Stimulated activated naive CD8-positive, alpha-beta T cell treated with anti-CD3 and anti-CD28 coated beads, Interleukin-15, Interleukin-2, amounts not matched to agents 100 ng/mL and 50 ng/mL, for 24 hours (primary cell): ENCODE measurements at regions not wholly inside any gene's neighbourhood (a gene's known extent, or its start where the extent isn't known, plus 50 kb on each side); places are given as distances from the start of the nearest gene placed in this dataset.

ENCODE experiments used
- H3K27ac Mint-ChIP-seq: one replicate; pipeline ENCODE4 v1.8.0; 2021; ENCODE audit warnings: mild to moderate bottlenecking, mixed read lengths
- H3K27me3 Mint-ChIP-seq: one replicate; pipeline ENCODE4 v1.8.0; 2021; ENCODE audit warnings: mixed read lengths
- H3K36me3 Mint-ChIP-seq: one replicate; pipeline ENCODE4 v1.8.0; 2021; ENCODE audit warnings: low read depth, mixed read lengths
- H3K4me1 Mint-ChIP-seq: one replicate; pipeline ENCODE4 v1.8.0; 2021; ENCODE audit warnings: low read depth, mixed read lengths
- H3K4me3 Mint-ChIP-seq: one replicate; pipeline ENCODE4 v1.8.0; 2021; ENCODE audit warnings: mild to moderate bottlenecking, mixed read lengths
- H3K9me3 Mint-ChIP-seq: one replicate; pipeline ENCODE4 v1.8.0; 2021; ENCODE audit warnings: mixed read lengths

- H3K4me3 Mint-ChIP-seq: no peak overlapping the region
- no peaks in the 10 kb centered on the region for H3K9me3 Mint-ChIP-seq
Observed at GRCh38 chr10:78508955-78509748, 475.5 kb downstream of the RPS24 start.

DNA sequence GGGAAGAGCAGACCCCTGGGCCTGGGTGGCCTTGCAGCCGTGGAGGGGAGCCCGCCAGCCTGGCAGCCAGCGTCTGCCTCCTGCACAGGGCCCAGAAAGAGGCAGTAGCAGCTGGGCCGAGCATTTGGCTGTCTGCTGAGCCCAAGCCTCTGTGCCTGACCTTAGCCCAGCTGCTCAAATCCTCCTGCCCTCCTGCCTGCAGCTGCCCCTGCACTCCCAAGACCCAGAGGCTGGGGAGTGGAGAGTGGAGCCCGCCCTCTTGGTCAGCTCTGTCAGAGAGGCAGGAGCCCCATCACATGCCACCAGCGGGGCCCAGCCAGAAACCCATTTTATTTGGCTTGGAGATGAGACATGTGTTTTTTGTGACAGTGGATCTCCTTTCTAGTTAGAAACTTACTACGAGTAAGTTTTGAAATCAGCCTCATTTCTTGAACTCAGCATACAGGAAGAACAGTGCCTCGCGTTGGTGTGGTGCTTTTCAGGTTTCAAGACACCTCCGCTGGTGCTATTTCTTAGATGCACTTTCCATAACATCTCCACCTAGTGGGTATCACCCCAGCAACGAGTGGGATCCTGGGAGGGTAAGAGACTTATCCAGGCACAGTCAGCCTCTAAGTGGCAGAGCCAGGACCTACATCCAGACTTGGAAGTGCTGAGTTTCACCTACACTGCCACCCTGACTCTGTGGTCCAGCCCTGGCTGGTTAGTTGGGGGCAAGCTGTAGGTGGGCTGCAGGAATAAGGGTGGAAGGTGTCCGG lies 477.1 kb downstream of the RPS24 start:
- Mint-ChIP-seq H3K4me3 (no peak overlapping the region), H3K36me3 (no peaks in the 10 kb centered on the region), H3K27ac (no peak overlapping the region), H3K4me1 (no peaks in the 10 kb centered on the region), H3K27me3 (no peaks in the 10 kb centered on the region), H3K9me3 (no peaks in the 10 kb centered on the region)

More at GRCh38 chr10:78508955-78509748, 475.5 kb downstream of the RPS24 start:
- Mint-ChIP-seq H3K36me3 (no peaks in the 10 kb centered on the region), H3K27ac (no peak overlapping the region), H3K27me3 (peaks cover 4% of the 10 kb centered on the region), H3K4me1 (no peaks in the 10 kb centered on the region)

DNA sequence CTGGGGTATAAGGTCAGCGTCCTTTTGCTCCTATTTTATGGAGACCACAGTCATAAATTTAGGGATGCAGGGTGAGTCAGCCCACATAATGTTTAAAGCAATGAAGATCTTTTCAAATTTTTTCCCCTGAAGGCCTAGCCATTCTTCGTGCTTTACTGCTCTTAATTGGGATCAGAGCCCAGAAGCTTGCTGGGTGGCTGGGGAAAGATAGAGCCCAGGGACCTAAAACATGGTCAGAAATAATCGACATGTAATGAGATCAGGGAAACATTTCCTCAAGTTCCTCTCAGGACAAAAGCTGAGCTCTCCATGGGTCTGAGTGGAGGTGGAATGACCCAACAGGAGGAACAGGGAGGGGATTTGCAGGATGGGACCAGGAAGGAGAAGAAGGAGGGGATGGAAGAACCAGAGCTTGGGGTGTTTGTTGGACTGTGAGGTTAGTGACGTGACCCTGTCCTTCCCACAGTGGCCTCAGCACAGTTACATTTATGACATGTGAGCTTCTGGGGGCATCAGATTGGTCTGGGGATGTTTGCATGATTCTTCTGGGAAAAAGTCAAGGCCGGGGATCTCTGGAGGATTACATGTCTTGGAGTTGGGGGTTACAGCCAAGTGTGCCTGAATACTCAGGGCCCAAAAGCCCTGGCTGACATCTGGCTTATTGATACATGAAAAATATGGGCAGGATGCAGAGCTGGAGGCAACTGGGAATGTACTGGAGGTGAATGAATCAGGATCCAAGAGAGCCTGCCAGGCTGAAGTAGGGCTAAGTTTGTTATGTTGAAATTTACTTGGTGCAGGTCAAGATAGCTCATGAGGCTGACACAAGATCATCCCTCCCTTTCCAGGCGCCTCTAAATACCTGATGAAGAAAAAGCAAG lies 477.9 kb downstream of the RPS24 start:
- H3K27me3 Mint-ChIP-seq: no peaks in the 10 kb centered on the region
- no peak overlapping the region for H3K27ac Mint-ChIP-seq
- H3K9me3 Mint-ChIP-seq: no peaks in the 10 kb centered on the region
- no peak overlapping the region for H3K4me3 Mint-ChIP-seq
- no peaks in the 10 kb centered on the region for H3K36me3 Mint-ChIP-seq
- no peaks in the 10 kb centered on the region for H3K4me1 Mint-ChIP-seq

DNA sequence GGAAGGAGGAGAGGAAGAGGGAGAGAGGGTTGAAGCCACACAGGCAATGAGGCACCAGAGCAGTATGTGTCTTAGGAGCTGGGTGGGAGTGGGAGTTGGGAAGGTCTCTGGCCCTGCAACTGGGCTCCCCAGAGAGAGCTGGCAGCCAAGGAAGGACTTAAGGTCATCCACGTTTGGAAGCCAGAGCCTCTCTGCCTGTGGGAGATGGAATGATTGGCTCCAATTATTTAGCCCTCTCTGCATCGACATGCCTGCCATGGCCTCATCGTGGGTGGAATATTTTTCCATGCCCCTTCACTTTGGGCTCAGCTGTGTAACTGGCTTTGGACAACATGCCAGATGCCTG lies 478.5 kb downstream of the RPS24 start:
- Mint-ChIP-seq H3K4me1 (no peaks in the 10 kb centered on the region), H3K9me3 (no peaks in the 10 kb centered on the region), H3K36me3 (no peaks in the 10 kb centered on the region), H3K27me3 (no peaks in the 10 kb centered on the region), H3K4me3 (no peak overlapping the region), H3K27ac (no peak overlapping the region)

GRCh38 chr10:78513330-78513729 lies 479.7 kb downstream of the RPS24 start:
- no peaks in the 10 kb centered on the region for H3K27me3 Mint-ChIP-seq
- no peaks in the 10 kb centered on the region for H3K4me1 Mint-ChIP-seq
- H3K36me3 Mint-ChIP-seq: no peaks in the 10 kb centered on the region

GRCh38 chr10:78513986-78514385 lies 480.3 kb downstream of the RPS24 start:
- no peaks in the 10 kb centered on the region for H3K4me1 Mint-ChIP-seq
- H3K27me3 Mint-ChIP-seq: no peaks in the 10 kb centered on the region
- H3K4me3 Mint-ChIP-seq: no peak overlapping the region
- no peaks in the 10 kb centered on the region for H3K36me3 Mint-ChIP-seq
- H3K9me3 Mint-ChIP-seq: no peaks in the 10 kb centered on the region
- H3K27ac Mint-ChIP-seq: no peak overlapping the region

More at GRCh38 chr10:78513330-78513729, 479.7 kb downstream of the RPS24 start:
- no peak overlapping the region for H3K27ac Mint-ChIP-seq
- H3K4me3 Mint-ChIP-seq: no peak overlapping the region
- H3K9me3 Mint-ChIP-seq: no peaks in the 10 kb centered on the region

DNA sequence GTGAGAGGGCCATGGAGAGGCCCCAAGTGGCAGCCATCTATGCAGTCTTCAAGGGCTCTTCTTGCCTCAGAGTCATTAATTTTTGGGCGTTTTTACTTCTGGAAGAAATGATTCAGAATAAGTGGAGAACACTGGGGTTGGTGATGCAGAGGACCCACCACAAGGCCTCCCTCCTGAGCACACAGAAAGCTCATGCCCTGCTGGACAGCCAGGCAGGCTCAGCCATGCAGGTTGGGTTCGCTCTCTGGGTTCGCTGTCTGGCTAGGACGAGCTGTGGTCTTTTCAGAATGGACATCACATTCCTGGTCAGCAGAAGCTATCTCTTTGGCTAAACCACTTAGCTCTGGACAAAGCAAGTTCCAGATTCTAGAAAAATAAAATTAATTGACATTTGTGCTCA lies 480.8 kb downstream of the RPS24 start:
- no peaks in the 10 kb centered on the region for H3K9me3 Mint-ChIP-seq
- no peaks in the 10 kb centered on the region for H3K4me1 Mint-ChIP-seq
- H3K36me3 Mint-ChIP-seq: no peaks in the 10 kb centered on the region
- H3K27me3 Mint-ChIP-seq: no peaks in the 10 kb centered on the region
- no peak overlapping the region for H3K4me3 Mint-ChIP-seq
- H3K27ac Mint-ChIP-seq: no peak overlapping the region

- H3K4me1 Mint-ChIP-seq: no peaks in the 10 kb centered on the region
- no peaks in the 10 kb centered on the region for H3K27me3 Mint-ChIP-seq
- no peaks in the 10 kb centered on the region for H3K36me3 Mint-ChIP-seq
- no peak overlapping the region for H3K4me3 Mint-ChIP-seq
- H3K27ac Mint-ChIP-seq: no peak overlapping the region
- H3K9me3 Mint-ChIP-seq: no peaks in the 10 kb centered on the region
Observed at GRCh38 chr10:78515038-78515872, 481.6 kb downstream of the RPS24 start.

GRCh38 chr10:78515873-78516153 lies 482.1 kb downstream of the RPS24 start:
- Mint-ChIP-seq H3K36me3 (no peaks in the 10 kb centered on the region), H3K9me3 (no peaks in the 10 kb centered on the region), H3K27ac (no peak overlapping the region), H3K4me1 (peaks cover under 1% of the 10 kb centered on the region), H3K27me3 (no peaks in the 10 kb centered on the region), H3K4me3 (no peak overlapping the region)

DNA sequence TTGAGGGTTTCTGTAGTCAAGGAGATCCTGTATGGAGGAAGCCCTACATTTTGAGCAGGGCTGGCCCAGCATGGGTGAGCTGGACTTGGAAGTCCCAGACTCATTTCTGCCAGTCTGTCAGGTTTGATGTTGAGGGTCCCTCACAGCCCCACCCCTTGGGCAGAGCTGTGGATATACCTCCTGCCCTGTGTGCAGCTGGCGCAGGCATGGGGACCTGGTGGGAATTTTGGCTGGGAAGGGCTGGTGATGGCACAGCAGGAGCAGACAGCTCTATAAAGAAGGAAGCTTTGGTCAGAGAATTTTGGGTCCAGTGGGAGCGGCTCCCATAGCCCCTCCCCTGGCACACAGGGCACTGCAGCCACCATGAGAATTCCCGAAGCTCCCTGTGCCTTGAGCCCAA lies 482.6 kb downstream of the RPS24 start:
- Mint-ChIP-seq H3K9me3 (no peaks in the 10 kb centered on the region), H3K27me3 (no peaks in the 10 kb centered on the region), H3K4me1 (peaks cover 3% of the 10 kb centered on the region), H3K4me3 (no peak overlapping the region), H3K27ac (no peak overlapping the region), H3K36me3 (no peaks in the 10 kb centered on the region)

DNA sequence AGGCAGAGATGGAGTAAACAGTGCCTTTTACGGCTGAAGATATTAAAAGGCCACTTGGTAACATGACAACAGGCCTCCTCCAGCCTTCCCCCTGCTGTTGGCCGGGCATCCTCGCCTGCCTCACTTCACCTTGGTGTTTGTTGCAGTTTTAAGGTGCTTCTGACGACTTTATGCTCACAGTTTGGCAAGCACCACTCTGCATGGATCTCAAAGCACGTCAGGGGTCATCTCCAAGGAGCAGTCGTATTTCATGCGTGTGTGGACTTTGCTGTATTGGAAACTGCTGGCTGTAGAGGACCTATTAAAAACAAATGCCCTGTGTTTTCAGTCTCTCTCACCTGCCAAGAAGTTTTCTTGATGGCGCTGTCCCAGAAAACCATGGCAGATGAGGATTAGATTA lies 483.1 kb downstream of the RPS24 start:
- Mint-ChIP-seq H3K27ac (no peak overlapping the region), H3K4me1 (peaks cover 3% of the 10 kb centered on the region), H3K27me3 (no peaks in the 10 kb centered on the region), H3K4me3 (no peak overlapping the region), H3K9me3 (no peaks in the 10 kb centered on the region), H3K36me3 (no peaks in the 10 kb centered on the region)

DNA sequence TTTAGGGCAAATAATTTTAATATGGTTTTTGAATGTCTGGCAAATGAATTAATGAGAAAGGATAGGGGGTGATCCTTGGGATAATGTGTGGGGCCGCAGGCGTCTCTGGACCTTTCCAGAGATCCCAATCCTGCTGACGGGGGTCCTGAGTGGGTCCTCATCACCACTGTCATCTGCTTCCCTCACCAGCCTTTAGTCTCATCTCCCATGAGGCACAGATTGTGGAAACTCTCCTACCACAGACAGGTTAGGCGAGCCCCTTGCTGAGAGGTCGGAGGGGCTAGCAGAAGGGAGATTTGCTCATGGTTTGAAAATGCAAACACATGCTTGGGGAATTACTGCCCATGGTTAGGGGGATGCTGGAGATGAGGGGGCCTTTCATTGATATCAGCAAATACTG lies 484.6 kb downstream of the RPS24 start:
- Mint-ChIP-seq H3K36me3 (no peaks in the 10 kb centered on the region), H3K27ac (no peak overlapping the region), H3K9me3 (no peaks in the 10 kb centered on the region), H3K4me3 (no peak overlapping the region), H3K27me3 (no peaks in the 10 kb centered on the region), H3K4me1 (peaks cover 3% of the 10 kb centered on the region)

DNA sequence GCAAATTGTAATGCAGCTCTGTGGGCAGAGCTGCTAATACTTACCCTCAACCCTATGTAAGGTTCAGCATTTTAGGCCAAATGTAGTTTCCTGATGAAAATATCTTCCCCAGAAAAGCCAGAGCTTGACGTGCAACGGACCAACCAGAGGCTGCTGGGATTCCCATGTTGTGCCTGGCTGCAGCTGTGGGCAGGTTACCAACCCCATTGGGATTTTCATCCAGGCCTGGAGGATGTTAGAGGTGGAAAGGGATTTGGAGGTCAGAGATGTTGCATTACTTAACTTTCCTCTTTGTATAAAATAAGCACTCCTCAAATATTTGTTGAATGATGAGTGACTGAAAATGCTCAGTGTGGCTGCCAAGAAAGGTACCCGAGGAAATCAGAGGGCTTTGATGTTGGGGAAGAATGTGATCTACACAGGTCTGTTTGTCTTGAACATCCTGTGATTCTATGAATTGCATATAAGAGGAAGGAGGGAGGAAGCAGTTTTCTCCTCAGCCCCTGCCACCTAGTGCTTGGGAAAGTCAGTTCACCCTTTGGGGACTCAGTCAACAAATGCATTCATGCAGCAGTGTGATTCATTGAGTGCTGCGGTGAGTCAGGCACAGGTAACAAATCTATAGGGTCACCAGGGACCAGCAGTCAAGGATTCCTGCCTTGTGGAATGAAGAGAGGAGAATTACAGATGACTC lies 487.2 kb downstream of the RPS24 start:
- peaks cover 3% of the 10 kb centered on the region for H3K4me1 Mint-ChIP-seq
- no peak overlapping the region for H3K4me3 Mint-ChIP-seq
- no peaks in the 10 kb centered on the region for H3K9me3 Mint-ChIP-seq
- no peaks in the 10 kb centered on the region for H3K36me3 Mint-ChIP-seq
- no peaks in the 10 kb centered on the region for H3K27me3 Mint-ChIP-seq
- no peak overlapping the region for H3K27ac Mint-ChIP-seq

DNA sequence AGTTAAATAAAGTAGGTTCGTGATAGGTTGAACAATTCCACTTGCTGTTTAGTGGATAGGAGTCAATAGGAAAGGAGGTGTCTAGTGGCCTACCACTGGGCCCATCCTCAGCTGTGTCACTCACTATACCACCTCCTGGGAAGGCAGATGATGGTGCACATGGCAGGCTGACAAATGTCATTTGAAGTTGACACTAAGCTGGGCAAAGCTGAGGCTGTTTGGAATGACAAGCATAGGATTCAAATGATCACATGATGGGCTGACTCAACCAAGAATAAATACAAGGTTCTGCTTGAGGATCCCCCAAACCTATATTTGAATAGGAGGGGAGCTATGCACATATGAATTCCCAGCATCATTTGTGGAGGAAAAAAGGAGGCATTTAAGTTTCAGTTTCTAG lies 489.8 kb downstream of the RPS24 start:
- H3K27ac Mint-ChIP-seq: no peak overlapping the region
- no peaks in the 10 kb centered on the region for H3K27me3 Mint-ChIP-seq
- no peak overlapping the region for H3K4me3 Mint-ChIP-seq
- H3K36me3 Mint-ChIP-seq: no peaks in the 10 kb centered on the region
- H3K9me3 Mint-ChIP-seq: no peaks in the 10 kb centered on the region
- H3K4me1 Mint-ChIP-seq: peaks cover 3% of the 10 kb centered on the region
